Psoas muscle (tissue), 7 donors: ENCODE measurements at regions not wholly inside any gene's neighbourhood (a gene's known extent, or its start where the extent isn't known, plus 50 kb on each side); places are given as distances from the start of the nearest gene placed in this dataset.
"Not testable (repeated sequence)": the region's sequence is repeated elsewhere in the genome, so short reads cannot be mapped to it uniquely, and the experiment has no call there.

Source experiments
- ATAC-seq, 4 donors: fragments of 200-7000 bp; cut with Tn5 transposase; one replicate each; pipeline ENCODE4 v1.9.1; 2020; ENCODE audit warnings: moderate library complexity in 3 of 4, mild to moderate bottlenecking in 2 of 4
- DNase-seq, 2 donors: peaks; one replicate each; pipeline ENCODE4 v3.0.0-alpha.2; 2020
- H3K27ac ChIP-seq: fragments of 200-600 bp; one replicate; pipeline ENCODE4 v1.8.0; 2022
- H3K27me3 ChIP-seq, 3 donors: fragments of 200-600 bp in 1 of 3; one replicate each; pipeline versions ENCODE4 v1.6.1 to v1.8.0; 2013 to 2022; ENCODE audit warnings: low read length in 2 of 3, mild to moderate bottlenecking in 2 of 3, moderate library complexity in 1 of 3; ENCODE audit not compliant: insufficient read depth in 3 of 3
- H3K36me3 ChIP-seq, 2 donors: fragments of 200-600 bp in 1 of 2; one replicate each; pipeline versions ENCODE4 v1.6.1 to v1.8.0; 2013 to 2022; ENCODE audit warnings: low read depth in 1 of 2, mild to moderate bottlenecking in 1 of 2, moderate library complexity in 1 of 2; ENCODE audit not compliant: insufficient read depth in 1 of 2
- H3K4me1 ChIP-seq: fragments of 200-600 bp; one replicate; pipeline ENCODE4 v1.8.0; 2022
- H3K4me3 ChIP-seq: fragments of 200-600 bp; one replicate; pipeline ENCODE4 v1.8.0; 2022; ENCODE audit warnings: mild to moderate bottlenecking
- H3K9me3 ChIP-seq: fragments of 200-600 bp; one replicate; pipeline ENCODE4 v1.8.0; 2022
- CTCF ChIP-seq: fragments of 200-600 bp; IDR thresholded peaks from one replicate; pipeline ENCODE4 v1.8.0; 2022; ENCODE audit warnings: antibody characterized with exemption
- WGBS, 3 donors: extraction: QIAGEN DNeasy Blood & Tissue Kit; methylation state at CpG; one replicate each; pipeline versions ENCODE4 v1.1.6 to v1.1.7; 2013; 5-methylcytosine and 5-hydroxymethylcytosine counted together
- intact Hi-C, 2 donors: fragments of 100-400 bp; cut with DNase I; formaldehyde crosslinking; loops; one replicate each; pipeline versions ENCODE4 v1.11.0 to v1.14.2; 2022
- donor health status: healthy with polysubstance abuse.
- donor health status: DM: no; HTN: no; CAD: no; lungs with moderate emphysema.
- donor health status: Bipolar disorder and iron deficiency.
- donor health status: healthy.
- donor health status: DM: yes; HTN: yes; CAD: no.
- donor health status: DM: no; HTN: no; CAD: no.
- donor health status: DM: yes; HTN: yes; CAD: no.

GRCh38 chr10:6925146-6925545 is 345.1 kb upstream of the PRKCQ start:
- Histone ChIP-seq H3K27me3 (no peaks in the 10 kb centered on the region), H3K36me3 (no peaks in the 10 kb centered on the region), H3K9me3 (no peaks in the 10 kb centered on the region), H3K27ac (no peak overlapping the region), H3K4me3 (no peak overlapping the region), H3K4me1 (no peaks in the 10 kb centered on the region)
- WGBS, 3 donors = 81 to 89% (median 86%) methylated on average over 2 of the region's 2 CpGs
- ATAC-seq (no peak), DNase-seq (no peak)
- intact Hi-C loops = no loop called here
- no peak for TF ChIP-seq CTCF

- ATAC-seq = peak; percentile 80 to 92 (median 88)
- TF ChIP-seq CTCF = no peak
- no peak for DNase-seq
- Histone ChIP-seq H3K36me3 (no peaks in the 10 kb centered on the region), H3K9me3 (no peaks in the 10 kb centered on the region), H3K4me3 (no peak overlapping the region), H3K4me1 (no peaks in the 10 kb centered on the region), H3K27me3 (no peaks in the 10 kb centered on the region), H3K27ac (no peak overlapping the region)
- intact Hi-C loops = loop anchor here in 1 of 2 donors (5.0 kb wide), 1 partner anchor 493 kb away; no protein-coding TSS in a partner anchor
- WGBS, 3 donors = 22 to 54% (median 31%) methylated on average over 4 of the region's 4 CpGs
Observed at GRCh38 chr10:6924166-6924565, 344.1 kb upstream of the PRKCQ start.

GRCh38 chr10:6921026-6921425 is 340.9 kb upstream of the PRKCQ start:
- not testable (repeated sequence) for ATAC-seq, H3K9me3 ChIP-seq, H3K27ac ChIP-seq, H3K27me3 ChIP-seq, H3K36me3 ChIP-seq, H3K4me1 ChIP-seq, DNase-seq, H3K4me3 ChIP-seq
- WGBS, 3 donors = 87 to 93% (median 92%) methylated on average over 14 to 16 of the region's 16 CpGs
- intact Hi-C loops = loop anchor here in 1 of 2 donors (5.0 kb wide), 1 partner anchor 496 kb away; no protein-coding TSS in a partner anchor

GRCh38 chr10:6920072-6921019 is 340.3 kb upstream of the PRKCQ start:
- TF ChIP-seq CTCF = peak; percentile 62
- Histone ChIP-seq H3K9me3 (no peaks in the 10 kb centered on the region), H3K27me3 (no peaks in the 10 kb centered on the region), H3K4me1 (no peaks in the 10 kb centered on the region), H3K27ac (no peak overlapping the region), H3K36me3 (no peaks in the 10 kb centered on the region), H3K4me3 (no peak overlapping the region)
- intact Hi-C loops = loop anchor here in 1 of 2 donors (5.0 kb wide), 1 partner anchor 497 kb away; no protein-coding TSS in a partner anchor
- WGBS, 3 donors = 28 to 35% (median 31%) methylated on average over 26 of the region's 26 CpGs
- peak; percentile 74 to 92 (median 90) for ATAC-seq
- DNase-seq = peak; percentile 61 to 79

- no peaks in the 10 kb centered on the region for H3K36me3 ChIP-seq
- H3K9me3 ChIP-seq = no peaks in the 10 kb centered on the region
- no peak for DNase-seq
- ATAC-seq = no peak
- no peak overlapping the region for H3K4me3 ChIP-seq
- no peak overlapping the region for H3K27ac ChIP-seq
- H3K4me1 ChIP-seq = no peaks in the 10 kb centered on the region
- peaks cover 0 to 2% (median 0%) of the 10 kb centered on the region in 3 donors for H3K27me3 ChIP-seq
- 81 to 94% (median 92%) methylated on average over 2 of the region's 2 CpGs for WGBS, 3 donors
- intact Hi-C loops = loop anchor here in 1 of 2 donors (10.0 kb wide), 1 partner anchor 496 kb away; the partner anchor contains the start of gene SFMBT2
- TF ChIP-seq CTCF = no peak
Observed at GRCh38 chr10:6919077-6919476, 339.0 kb upstream of the PRKCQ start.
